AG10803 (cell line): ENCODE measurements at regions not wholly inside any gene's neighbourhood (a gene's known extent, or its start where the extent isn't known, plus 50 kb on each side); places are given as distances from the start of the nearest gene placed in this dataset.
A peak's percentile ranks its signal among the peaks of the same experiment; 100 is the strongest.

Experiments used
- DNase-seq: peaks from one replicate; pipeline ENCODE4 v3.0.0; 2010; ENCODE audit warnings: low read depth
- H3K4me3 ChIP-seq: 2 replicates; pipeline ENCODE4 v1.5.1; 2011; ENCODE audit warnings: mild to moderate bottlenecking, low read length, control low read depth
- TF ChIP-seq, protein P1 (sequence below): conservative IDR thresholded peaks from 2 replicates; pipeline ENCODE4 v1.5.1; 2011; ENCODE audit warnings: mild to moderate bottlenecking, low read length, control low read depth, inconsistent platforms

GRCh38 chr20:11432407-11432806 is 485.3 kb upstream of the BTBD3 start:
- no peak overlapping the region for H3K4me3 ChIP-seq
- TF ChIP-seq, protein P1, sequence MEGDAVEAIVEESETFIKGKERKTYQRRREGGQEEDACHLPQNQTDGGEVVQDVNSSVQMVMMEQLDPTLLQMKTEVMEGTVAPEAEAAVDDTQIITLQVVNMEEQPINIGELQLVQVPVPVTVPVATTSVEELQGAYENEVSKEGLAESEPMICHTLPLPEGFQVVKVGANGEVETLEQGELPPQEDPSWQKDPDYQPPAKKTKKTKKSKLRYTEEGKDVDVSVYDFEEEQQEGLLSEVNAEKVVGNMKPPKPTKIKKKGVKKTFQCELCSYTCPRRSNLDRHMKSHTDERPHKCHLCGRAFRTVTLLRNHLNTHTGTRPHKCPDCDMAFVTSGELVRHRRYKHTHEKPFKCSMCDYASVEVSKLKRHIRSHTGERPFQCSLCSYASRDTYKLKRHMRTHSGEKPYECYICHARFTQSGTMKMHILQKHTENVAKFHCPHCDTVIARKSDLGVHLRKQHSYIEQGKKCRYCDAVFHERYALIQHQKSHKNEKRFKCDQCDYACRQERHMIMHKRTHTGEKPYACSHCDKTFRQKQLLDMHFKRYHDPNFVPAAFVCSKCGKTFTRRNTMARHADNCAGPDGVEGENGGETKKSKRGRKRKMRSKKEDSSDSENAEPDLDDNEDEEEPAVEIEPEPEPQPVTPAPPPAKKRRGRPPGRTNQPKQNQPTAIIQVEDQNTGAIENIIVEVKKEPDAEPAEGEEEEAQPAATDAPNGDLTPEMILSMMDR, result no peak
- DNase-seq, result peak; percentile 77

- TF ChIP-seq, protein P1, result no peak
- DNase-seq, result no peak
- no peak overlapping the region for H3K4me3 ChIP-seq
These were observed 481.4 kb upstream of the BTBD3 start for GRCh38 chr20:11436113-11436905.

- no peak for DNase-seq
- no peak overlapping the region for H3K4me3 ChIP-seq
- TF ChIP-seq, protein P1, result no peak
These were observed 480.6 kb upstream of the BTBD3 start for GRCh38 chr20:11437090-11437489.

- H3K4me3 ChIP-seq, result no peak overlapping the region
- no peak for DNase-seq
- TF ChIP-seq, protein P1, result no peak
These were observed 479.9 kb upstream of the BTBD3 start for GRCh38 chr20:11437611-11438380.

DNA sequence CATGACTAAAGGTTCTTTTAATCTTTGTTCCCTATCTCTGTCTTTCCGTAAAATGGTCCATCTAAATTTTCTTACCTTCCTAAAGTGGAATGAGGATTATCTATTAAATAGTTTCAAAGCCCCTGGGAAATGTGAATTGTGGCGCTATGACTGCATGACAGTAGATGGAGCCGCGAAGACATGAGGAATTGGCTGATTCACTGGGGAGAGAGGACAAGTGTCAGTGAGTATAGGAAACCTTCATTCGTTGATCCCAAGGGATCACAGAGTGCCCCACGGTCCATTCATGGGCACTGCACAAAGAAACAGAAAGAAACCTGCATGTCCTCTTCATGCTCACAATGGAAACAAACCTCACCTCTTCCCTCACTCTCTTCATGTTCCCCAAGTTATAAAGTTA is 479.3 kb upstream of the BTBD3 start:
- H3K4me3 ChIP-seq, result no peak overlapping the region
- TF ChIP-seq, protein P1, result no peak
- DNase-seq, result no peak

GRCh38 chr20:11443382-11444119 is 474.1 kb upstream of the BTBD3 start:
- no peak overlapping the region for H3K4me3 ChIP-seq
- TF ChIP-seq, protein P1, result no peak
- DNase-seq, result no peak
